ENCODE measurements at regions not wholly inside any gene's neighbourhood (a gene's known extent, or its start where the extent isn't known, plus 50 kb on each side); places are given as distances from the start of the nearest gene placed in this dataset.

GRCh38 chr10:4219901-4220300 is 434.9 kb upstream of the KLF6 start:
- TF ChIP-seq MYC (IDR thresholded peaks at IDR 0.05; ENCODE audit: low read depth, low read length) (no peak), CTCF (IDR thresholded peaks at IDR 0.05; ENCODE audit: extremely low read depth in 1 of 2, insufficient read depth in 1 of 2, low read depth in 1 of 2, low read length in 2 of 2) (no peak), EZH2 (IDR thresholded peaks at IDR 0.05; ENCODE audit: borderline replicate concordance, low read depth, low read length, severe bottlenecking) (no peak), POLR2AphosphoS5 (IDR thresholded peaks at IDR 0.05; ENCODE audit: insufficient read depth, low read depth, low read length) (no peak), MAX (IDR thresholded peaks at IDR 0.05; ENCODE audit: insufficient read depth, insufficient read length) (no peak), POLR2A (IDR thresholded peaks at IDR 0.05; ENCODE audit: low read depth, low read length) (no peak), FOS (IDR thresholded peaks at IDR 0.05; ENCODE audit: borderline replicate concordance, insufficient read depth, low read length) (no peak)
